ENCODE measurements at regions not wholly inside any gene's neighbourhood (a gene's known extent, or its start where the extent isn't known, plus 50 kb on each side); places are given as distances from the start of the nearest gene placed in this dataset.

DNA sequence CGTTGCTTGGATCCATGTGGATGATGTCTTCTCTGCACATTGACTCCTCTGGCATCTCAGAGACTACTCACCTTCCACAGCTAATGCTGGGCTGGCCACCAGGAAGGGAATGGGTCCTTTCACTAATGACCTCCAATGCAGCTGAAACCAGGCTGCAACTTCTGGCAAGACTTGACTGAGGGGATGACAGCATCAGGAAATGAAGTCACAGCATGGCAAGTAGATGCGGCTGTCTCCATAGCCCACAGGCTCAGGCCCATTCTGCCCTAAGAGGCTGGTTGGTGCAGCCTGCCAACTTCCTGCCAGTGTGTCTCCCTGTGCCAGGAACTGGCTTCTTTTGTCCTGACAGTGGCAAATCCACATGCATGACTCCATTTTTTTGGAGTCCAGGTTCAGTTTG lies 467.3 kb downstream of the TSHZ3 start:
- no TSS peak for BruUV-seq (replicated peaks)
- CTCF ChIA-PET = no interaction called here
- no peak overlapping the region for H3K4me3 Mint-ChIP-seq (ENCODE audit: unreplicated experiment)
- H3K27ac Mint-ChIP-seq (ENCODE audit: low read depth, unreplicated experiment) = no peak overlapping the region
- no peaks in the 10 kb centered on the region for H3K4me1 Mint-ChIP-seq (ENCODE audit: insufficient read depth, unreplicated experiment)
- intact Hi-C loops (cut with micrococcal nuclease) = no loop called here
- H3K36me3 Mint-ChIP-seq (ENCODE audit: insufficient read depth, unreplicated experiment) = no peaks in the 10 kb centered on the region
- H3K9me3 Mint-ChIP-seq (ENCODE audit: unreplicated experiment) = peaks cover 18% of the 10 kb centered on the region
- H3K27me3 Mint-ChIP-seq (ENCODE audit: insufficient read depth, unreplicated experiment) = no peaks in the 10 kb centered on the region
- POLR2A ChIA-PET = no interaction called here
- no peak for TF ChIP-seq CTCF (IDR thresholded peaks at IDR 0.05; ENCODE audit: unreplicated experiment)
- no peak for DNase-seq (ENCODE audit: unreplicated experiment)

DNA sequence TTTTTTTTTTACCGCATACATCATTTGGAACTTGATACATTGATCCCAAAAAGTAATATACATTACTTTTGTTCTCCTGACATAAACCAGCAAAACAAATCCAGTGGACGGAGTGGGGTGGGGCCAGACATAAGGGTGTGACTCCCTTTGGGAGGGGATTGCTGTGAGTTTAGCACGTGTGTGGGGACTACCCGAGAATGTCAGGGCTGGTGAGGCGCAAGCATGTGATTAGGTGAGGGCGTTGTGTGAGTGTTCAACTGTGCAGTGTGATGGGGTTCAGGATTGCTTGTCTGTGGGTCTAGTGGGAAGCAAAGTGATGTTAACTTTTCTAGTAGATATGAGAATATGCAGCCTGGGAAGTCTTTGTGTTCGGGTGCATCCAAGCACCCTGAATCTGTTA lies 468.0 kb downstream of the TSHZ3 start:
- TF ChIP-seq CTCF (IDR thresholded peaks at IDR 0.05; ENCODE audit: unreplicated experiment) = no peak
- no peak for DNase-seq (ENCODE audit: unreplicated experiment)
- Mint-ChIP-seq H3K4me1 (ENCODE audit: insufficient read depth, unreplicated experiment) (no peaks in the 10 kb centered on the region), H3K36me3 (ENCODE audit: insufficient read depth, unreplicated experiment) (no peaks in the 10 kb centered on the region), H3K4me3 (ENCODE audit: unreplicated experiment) (no peak overlapping the region), H3K27me3 (ENCODE audit: insufficient read depth, unreplicated experiment) (no peaks in the 10 kb centered on the region), H3K9me3 (ENCODE audit: unreplicated experiment) (peaks cover 22% of the 10 kb centered on the region), H3K27ac (ENCODE audit: low read depth, unreplicated experiment) (no peak overlapping the region)
- POLR2A ChIA-PET = no interaction called here
- intact Hi-C loops (cut with micrococcal nuclease) = no loop called here
- CTCF ChIA-PET = no interaction called here
- BruUV-seq (replicated peaks) = no TSS peak

DNA sequence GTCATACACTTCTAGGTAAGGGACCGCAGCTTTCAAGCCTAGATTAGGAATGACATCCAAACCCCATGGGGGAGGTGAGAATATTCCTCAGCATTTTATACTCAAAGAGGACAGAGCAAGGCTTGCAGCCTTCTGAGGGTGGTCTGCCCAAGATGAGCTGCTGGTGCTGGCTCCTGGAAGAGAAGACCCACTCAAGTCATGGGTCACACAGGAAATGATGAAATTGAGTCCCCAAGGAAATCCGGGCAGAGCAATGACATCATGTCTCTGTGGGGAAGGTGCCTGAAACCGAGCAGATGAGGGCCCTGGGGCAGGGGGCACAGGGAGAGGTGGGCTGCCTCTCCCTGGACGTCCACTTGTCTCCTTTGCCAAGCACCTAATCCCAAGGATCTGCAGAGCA lies 468.7 kb downstream of the TSHZ3 start:
- no peaks in the 10 kb centered on the region for H3K36me3 Mint-ChIP-seq (ENCODE audit: insufficient read depth, unreplicated experiment)
- POLR2A ChIA-PET = no interaction called here
- no peak for DNase-seq (ENCODE audit: unreplicated experiment)
- no peaks in the 10 kb centered on the region for H3K27me3 Mint-ChIP-seq (ENCODE audit: insufficient read depth, unreplicated experiment)
- intact Hi-C loops (cut with micrococcal nuclease) = no loop called here
- CTCF ChIA-PET = no interaction called here
- H3K4me1 Mint-ChIP-seq (ENCODE audit: insufficient read depth, unreplicated experiment) = no peaks in the 10 kb centered on the region
- no peak for TF ChIP-seq CTCF (IDR thresholded peaks at IDR 0.05; ENCODE audit: unreplicated experiment)
- no TSS peak for BruUV-seq (replicated peaks)
- H3K27ac Mint-ChIP-seq (ENCODE audit: low read depth, unreplicated experiment) = no peak overlapping the region
- H3K9me3 Mint-ChIP-seq (ENCODE audit: unreplicated experiment) = peaks cover 28% of the 10 kb centered on the region
- H3K4me3 Mint-ChIP-seq (ENCODE audit: unreplicated experiment) = no peak overlapping the region

- Mint-ChIP-seq H3K27me3 (ENCODE audit: insufficient read depth, unreplicated experiment) (no peaks in the 10 kb centered on the region), H3K27ac (ENCODE audit: low read depth, unreplicated experiment) (no peak overlapping the region), H3K9me3 (ENCODE audit: unreplicated experiment) (peaks cover 28% of the 10 kb centered on the region), H3K36me3 (ENCODE audit: insufficient read depth, unreplicated experiment) (no peaks in the 10 kb centered on the region), H3K4me3 (ENCODE audit: unreplicated experiment) (no peak overlapping the region), H3K4me1 (ENCODE audit: insufficient read depth, unreplicated experiment) (no peaks in the 10 kb centered on the region)
- DNase-seq (ENCODE audit: unreplicated experiment) = no peak
- intact Hi-C loops (cut with micrococcal nuclease) = no loop called here
- no TSS peak for BruUV-seq (replicated peaks)
- ChIA-PET POLR2A (no interaction called here), CTCF (no interaction called here)
- no peak for TF ChIP-seq CTCF (IDR thresholded peaks at IDR 0.05; ENCODE audit: unreplicated experiment)
Observed at GRCh38 chr19:30880151-30880550, 469.1 kb downstream of the TSHZ3 start.
